ENCODE measurements at regions not wholly inside any gene's neighbourhood (a gene's known extent, or its start where the extent isn't known, plus 50 kb on each side); places are given as distances from the start of the nearest gene placed in this dataset.

- TF ChIP-seq POLR2A (IDR thresholded peaks at IDR 0.05) (no peak), CTCF (IDR thresholded peaks at IDR 0.05) (no peak)
These were observed 413.5 kb downstream of the ZNF516 start for GRCh38 chr18:76081536-76081935.
